ENCODE measurements at regions not wholly inside any gene's neighbourhood (a gene's known extent, or its start where the extent isn't known, plus 50 kb on each side); places are given as distances from the start of the nearest gene placed in this dataset.

DNA sequence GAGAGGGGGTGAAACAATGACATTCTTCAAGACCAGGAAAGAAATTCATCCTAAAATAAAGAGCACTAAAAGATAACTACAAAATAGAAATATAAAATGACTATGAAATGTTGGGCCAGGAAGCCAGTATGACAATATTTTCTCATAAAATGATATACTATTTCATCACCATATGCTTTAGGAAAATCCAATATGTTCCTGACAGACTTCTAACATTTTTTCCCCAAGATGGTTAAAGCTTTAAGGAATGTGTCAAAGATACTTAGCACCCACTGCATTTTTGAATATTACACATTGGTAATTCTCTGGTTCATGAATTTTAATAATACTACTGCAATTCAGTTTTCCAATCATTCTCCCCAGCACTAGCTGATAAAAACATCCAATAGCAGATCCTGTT is 87.7 kb upstream of the PLEKHG7 start:
- no peaks in the 10 kb centered on the region for H3K79me2 ChIP-seq (ENCODE audit: insufficient read depth, low read length)
- no peaks in the 10 kb centered on the region for H3K4me1 ChIP-seq (ENCODE audit: control insufficient read depth in 1 of 2, insufficient read depth in 2 of 2, low read length in 2 of 2)
- RAD21 ChIA-PET (ENCODE audit: low non-redundant PET in 1 of 2, low total read pairs in 2 of 2, uncharacterized antibody in 2 of 2, unreplicated experiment in 2 of 2), result no interaction called here
- no peak overlapping the region for H3K4me2 ChIP-seq (ENCODE audit: low read length)
- ATAC-seq, result no peak
- no peak overlapping the region for H3K9ac ChIP-seq (ENCODE audit: low read length)
- H3K36me3 ChIP-seq (ENCODE audit: control insufficient read depth in 1 of 2, insufficient read depth in 2 of 2, low read length in 2 of 2), result no peaks in the 10 kb centered on the region
- POLR2A ChIA-PET, result no interaction called here
- no peaks in the 10 kb centered on the region for H3K27me3 ChIP-seq (ENCODE audit: insufficient read depth, low read length)
- H3K4me3 ChIP-seq (replicated peaks in 1 of 2; ENCODE audit: low read depth in 1 of 2, low read length in 2 of 2), result no peak overlapping the region
- intact Hi-C loops (cut with micrococcal nuclease), result no loop called here
- H2AFZ ChIP-seq (ENCODE audit: low read depth, low read length, poor library complexity, severe bottlenecking), result no peak overlapping the region
- CTCF ChIA-PET, result no interaction called here
- H3K9me2 ChIP-seq (ENCODE audit: insufficient read depth), result no peaks in the 10 kb centered on the region; the same call in 1 of the 2 replicates
- no peaks in the 10 kb centered on the region for H4K20me1 ChIP-seq (ENCODE audit: insufficient read depth)
- DNase-seq (ENCODE audit: low read depth, low spot score), result no peak
- no TSS peak for BruUV-seq (replicated peaks)
- H3K27ac ChIP-seq (ENCODE audit: low read depth, low read length), result no peak overlapping the region
- TF ChIP-seq, protein P1, sequence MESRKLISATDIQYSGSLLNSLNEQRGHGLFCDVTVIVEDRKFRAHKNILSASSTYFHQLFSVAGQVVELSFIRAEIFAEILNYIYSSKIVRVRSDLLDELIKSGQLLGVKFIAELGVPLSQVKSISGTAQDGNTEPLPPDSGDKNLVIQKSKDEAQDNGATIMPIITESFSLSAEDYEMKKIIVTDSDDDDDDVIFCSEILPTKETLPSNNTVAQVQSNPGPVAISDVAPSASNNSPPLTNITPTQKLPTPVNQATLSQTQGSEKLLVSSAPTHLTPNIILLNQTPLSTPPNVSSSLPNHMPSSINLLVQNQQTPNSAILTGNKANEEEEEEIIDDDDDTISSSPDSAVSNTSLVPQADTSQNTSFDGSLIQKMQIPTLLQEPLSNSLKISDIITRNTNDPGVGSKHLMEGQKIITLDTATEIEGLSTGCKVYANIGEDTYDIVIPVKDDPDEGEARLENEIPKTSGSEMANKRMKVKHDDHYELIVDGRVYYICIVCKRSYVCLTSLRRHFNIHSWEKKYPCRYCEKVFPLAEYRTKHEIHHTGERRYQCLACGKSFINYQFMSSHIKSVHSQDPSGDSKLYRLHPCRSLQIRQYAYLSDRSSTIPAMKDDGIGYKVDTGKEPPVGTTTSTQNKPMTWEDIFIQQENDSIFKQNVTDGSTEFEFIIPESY (IDR thresholded peaks at IDR 0.05; ENCODE audit: extremely low read depth, insufficient replicate concordance, low read length), result no peak
- TF ChIP-seq SRF (IDR thresholded peaks at IDR 0.05; ENCODE audit: low read depth) (no peak), ZNF274 (IDR thresholded peaks at IDR 0.05; ENCODE audit: low read depth, low read length) (no peak), JUND (IDR thresholded peaks at IDR 0.05) (no peak), FOSL1 (IDR thresholded peaks at IDR 0.05; ENCODE audit: low read depth) (no peak), SP1 (IDR thresholded peaks at IDR 0.05; ENCODE audit: low read depth) (no peak), ZFX (IDR thresholded peaks at IDR 0.05) (no peak), EGR1 (IDR thresholded peaks at IDR 0.05; ENCODE audit: low read depth) (no peak)
- TF ChIP-seq, protein P2, sequence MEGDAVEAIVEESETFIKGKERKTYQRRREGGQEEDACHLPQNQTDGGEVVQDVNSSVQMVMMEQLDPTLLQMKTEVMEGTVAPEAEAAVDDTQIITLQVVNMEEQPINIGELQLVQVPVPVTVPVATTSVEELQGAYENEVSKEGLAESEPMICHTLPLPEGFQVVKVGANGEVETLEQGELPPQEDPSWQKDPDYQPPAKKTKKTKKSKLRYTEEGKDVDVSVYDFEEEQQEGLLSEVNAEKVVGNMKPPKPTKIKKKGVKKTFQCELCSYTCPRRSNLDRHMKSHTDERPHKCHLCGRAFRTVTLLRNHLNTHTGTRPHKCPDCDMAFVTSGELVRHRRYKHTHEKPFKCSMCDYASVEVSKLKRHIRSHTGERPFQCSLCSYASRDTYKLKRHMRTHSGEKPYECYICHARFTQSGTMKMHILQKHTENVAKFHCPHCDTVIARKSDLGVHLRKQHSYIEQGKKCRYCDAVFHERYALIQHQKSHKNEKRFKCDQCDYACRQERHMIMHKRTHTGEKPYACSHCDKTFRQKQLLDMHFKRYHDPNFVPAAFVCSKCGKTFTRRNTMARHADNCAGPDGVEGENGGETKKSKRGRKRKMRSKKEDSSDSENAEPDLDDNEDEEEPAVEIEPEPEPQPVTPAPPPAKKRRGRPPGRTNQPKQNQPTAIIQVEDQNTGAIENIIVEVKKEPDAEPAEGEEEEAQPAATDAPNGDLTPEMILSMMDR (IDR thresholded peaks at IDR 0.05 in 2 of 3, conservative IDR thresholded peaks at IDR 0.05 in 1 of 3; ENCODE audit: borderline replicate concordance in 1 of 3, insufficient read depth in 1 of 3, low read depth in 2 of 3, low read length in 2 of 3), result no peak
- TF ChIP-seq, protein P3, sequence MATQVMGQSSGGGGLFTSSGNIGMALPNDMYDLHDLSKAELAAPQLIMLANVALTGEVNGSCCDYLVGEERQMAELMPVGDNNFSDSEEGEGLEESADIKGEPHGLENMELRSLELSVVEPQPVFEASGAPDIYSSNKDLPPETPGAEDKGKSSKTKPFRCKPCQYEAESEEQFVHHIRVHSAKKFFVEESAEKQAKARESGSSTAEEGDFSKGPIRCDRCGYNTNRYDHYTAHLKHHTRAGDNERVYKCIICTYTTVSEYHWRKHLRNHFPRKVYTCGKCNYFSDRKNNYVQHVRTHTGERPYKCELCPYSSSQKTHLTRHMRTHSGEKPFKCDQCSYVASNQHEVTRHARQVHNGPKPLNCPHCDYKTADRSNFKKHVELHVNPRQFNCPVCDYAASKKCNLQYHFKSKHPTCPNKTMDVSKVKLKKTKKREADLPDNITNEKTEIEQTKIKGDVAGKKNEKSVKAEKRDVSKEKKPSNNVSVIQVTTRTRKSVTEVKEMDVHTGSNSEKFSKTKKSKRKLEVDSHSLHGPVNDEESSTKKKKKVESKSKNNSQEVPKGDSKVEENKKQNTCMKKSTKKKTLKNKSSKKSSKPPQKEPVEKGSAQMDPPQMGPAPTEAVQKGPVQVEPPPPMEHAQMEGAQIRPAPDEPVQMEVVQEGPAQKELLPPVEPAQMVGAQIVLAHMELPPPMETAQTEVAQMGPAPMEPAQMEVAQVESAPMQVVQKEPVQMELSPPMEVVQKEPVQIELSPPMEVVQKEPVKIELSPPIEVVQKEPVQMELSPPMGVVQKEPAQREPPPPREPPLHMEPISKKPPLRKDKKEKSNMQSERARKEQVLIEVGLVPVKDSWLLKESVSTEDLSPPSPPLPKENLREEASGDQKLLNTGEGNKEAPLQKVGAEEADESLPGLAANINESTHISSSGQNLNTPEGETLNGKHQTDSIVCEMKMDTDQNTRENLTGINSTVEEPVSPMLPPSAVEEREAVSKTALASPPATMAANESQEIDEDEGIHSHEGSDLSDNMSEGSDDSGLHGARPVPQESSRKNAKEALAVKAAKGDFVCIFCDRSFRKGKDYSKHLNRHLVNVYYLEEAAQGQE (IDR thresholded peaks at IDR 0.05; ENCODE audit: low read depth), result no peak
- TF ChIP-seq, protein P4, sequence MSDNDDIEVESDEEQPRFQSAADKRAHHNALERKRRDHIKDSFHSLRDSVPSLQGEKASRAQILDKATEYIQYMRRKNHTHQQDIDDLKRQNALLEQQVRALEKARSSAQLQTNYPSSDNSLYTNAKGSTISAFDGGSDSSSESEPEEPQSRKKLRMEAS (IDR thresholded peaks at IDR 0.05), result no peak
- H3K9me3 ChIP-seq (ENCODE audit: control insufficient read depth in 1 of 2, insufficient read depth in 1 of 2, low read depth in 1 of 2, low read length in 2 of 2), result no peaks in the 10 kb centered on the region

Data from HCT116 (cell line).